Islet of Langerhans (tissue), 1 donor: ENCODE measurements at regions not wholly inside any gene's neighbourhood (a gene's known extent, or its start where the extent isn't known, plus 50 kb on each side); places are given as distances from the start of the nearest gene placed in this dataset.
"Not testable (repeated sequence)": the region's sequence is repeated elsewhere in the genome, so short reads cannot be mapped to it uniquely, and the experiment has no call there.

Experiments used
- FAIRE-seq: peaks from one replicate; lab custom pipeline; 2011; peaks lifted over from hg19 to GRCh38; lab: Jason Lieb, UNC

GRCh38 chr15:92827991-92828390 lies 72.1 kb upstream of the CHD2 start:
- not testable (repeated sequence) for FAIRE-seq

- FAIRE-seq: no peak
Measured at GRCh38 chr15:92829875-92830274, 70.2 kb upstream of the CHD2 start.

GRCh38 chr15:92831336-92831654 lies 68.8 kb upstream of the CHD2 start:
- no peak for FAIRE-seq

- peak; percentile 92 for FAIRE-seq
Measured at GRCh38 chr15:92831655-92832328, 68.3 kb upstream of the CHD2 start.

GRCh38 chr15:92833106-92833433 lies 67.1 kb upstream of the CHD2 start:
- no peak for FAIRE-seq

GRCh38 chr15:92833493-92834271 lies 66.4 kb upstream of the CHD2 start:
- FAIRE-seq: no peak

- FAIRE-seq: no peak
Measured at GRCh38 chr15:92839696-92840095, 60.4 kb upstream of the CHD2 start.

- no peak for FAIRE-seq
Measured at GRCh38 chr15:92840149-92840548, 60.0 kb upstream of the CHD2 start.

GRCh38 chr15:92843326-92843725 lies 56.8 kb upstream of the CHD2 start:
- FAIRE-seq: no peak

- FAIRE-seq: no peak
Measured at GRCh38 chr15:92843814-92844213, 56.3 kb upstream of the CHD2 start.

GRCh38 chr15:92845126-92845508 lies 55.0 kb upstream of the CHD2 start:
- FAIRE-seq: no peak

- FAIRE-seq: no peak
Measured at GRCh38 chr15:92846741-92847140, 53.4 kb upstream of the CHD2 start.

- FAIRE-seq: no peak
Measured at GRCh38 chr15:92847841-92848240, 52.3 kb upstream of the CHD2 start.

- no peak for FAIRE-seq
Measured at GRCh38 chr15:92848464-92848851, 51.7 kb upstream of the CHD2 start.

- FAIRE-seq: no peak
Measured at GRCh38 chr15:92848852-92849598, 51.1 kb upstream of the CHD2 start.

- not testable (repeated sequence) for FAIRE-seq
Measured at GRCh38 chr15:92850218-92850617, 49.9 kb upstream of the CHD2 start.
